ENCODE measurements at regions not wholly inside any gene's neighbourhood (a gene's known extent, or its start where the extent isn't known, plus 50 kb on each side); places are given as distances from the start of the nearest gene placed in this dataset.
"Not testable (repeated sequence)": the region's sequence is repeated elsewhere in the genome, so short reads cannot be mapped to it uniquely, and the experiment has no call there.

GRCh38 chr9:87372356-87372851, 125.3 kb upstream of the DAPK1 start:
- no peak for DNase-seq (ENCODE audit: low read depth in 2 of 2)

DNA sequence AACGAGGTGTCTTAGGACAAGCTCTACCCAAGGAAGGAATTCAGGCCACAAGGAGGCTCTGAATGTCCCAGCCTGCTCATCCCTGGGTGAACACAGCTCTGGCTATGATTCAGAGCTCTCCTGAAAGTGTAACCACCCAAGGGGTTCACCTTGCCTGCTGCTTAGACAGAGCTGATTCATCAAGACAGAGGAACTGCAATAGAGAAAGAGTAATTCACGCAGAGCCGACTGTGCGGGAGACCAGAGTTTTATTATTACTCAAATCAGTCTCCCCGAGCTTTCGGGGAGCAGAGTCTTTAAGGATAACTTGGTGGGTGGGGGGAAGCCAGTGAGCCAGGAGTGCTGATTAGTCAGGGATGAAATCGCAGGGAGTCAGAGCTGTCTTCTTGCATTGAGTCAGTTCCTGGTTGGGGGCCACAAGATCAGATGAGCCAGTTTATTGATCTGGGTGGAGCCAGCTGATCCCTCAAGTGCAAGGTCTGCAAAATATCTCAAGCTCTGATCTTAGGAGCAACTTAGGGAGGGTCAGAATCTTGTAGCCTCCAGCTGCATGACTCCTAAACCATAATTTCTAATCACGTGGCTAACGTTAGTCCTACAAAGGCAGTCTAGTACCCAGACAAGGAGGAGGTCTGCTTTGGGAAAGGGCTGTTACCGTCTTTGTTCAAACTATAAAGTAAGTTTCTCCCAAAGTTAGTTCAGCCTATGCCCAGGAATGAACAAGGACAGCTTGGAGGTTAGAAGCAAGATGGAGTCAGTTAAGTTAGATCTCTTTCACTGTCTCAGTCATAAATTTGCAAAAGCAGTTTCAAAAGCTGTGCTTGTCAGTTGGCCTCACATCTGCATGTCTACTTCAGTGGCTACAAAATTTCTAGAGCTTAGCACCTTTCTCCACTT, 123.4 kb upstream of the DAPK1 start:
- DNase-seq (ENCODE audit: low read depth in 2 of 2) = peak; percentile 9 to 34

DNA sequence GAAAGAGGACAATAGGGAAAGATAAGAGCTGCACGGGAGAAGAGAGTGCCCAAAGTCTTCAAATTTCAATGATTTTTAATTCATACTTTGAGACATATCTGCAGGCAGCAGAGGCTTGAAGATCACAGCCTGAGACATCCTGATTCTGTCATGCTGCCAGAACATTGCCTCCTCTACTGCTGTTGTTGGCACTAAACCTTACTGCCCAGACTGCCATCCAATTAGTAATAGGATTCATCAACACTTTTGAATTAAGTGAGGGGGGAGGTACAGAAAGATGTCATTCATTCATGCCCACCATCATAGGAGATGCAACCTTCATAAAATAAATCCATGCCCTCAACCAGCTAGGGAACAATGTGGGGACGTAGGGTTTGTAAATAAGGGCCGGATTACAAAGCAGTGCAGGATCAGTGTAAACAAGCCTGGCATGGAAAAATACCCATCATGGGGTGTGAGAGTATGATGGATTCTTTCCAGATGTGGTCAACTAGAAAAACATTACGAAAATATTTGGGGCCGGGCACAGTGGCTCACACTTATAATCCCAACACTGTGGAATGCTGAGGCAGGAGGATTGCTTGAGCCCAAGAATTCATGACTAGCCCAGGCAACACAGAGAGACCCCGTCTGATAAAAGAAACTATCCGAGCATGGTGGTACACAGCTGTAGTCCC, 122.1 kb upstream of the DAPK1 start:
- DNase-seq (ENCODE audit: low read depth in 2 of 2) = no peak

DNA sequence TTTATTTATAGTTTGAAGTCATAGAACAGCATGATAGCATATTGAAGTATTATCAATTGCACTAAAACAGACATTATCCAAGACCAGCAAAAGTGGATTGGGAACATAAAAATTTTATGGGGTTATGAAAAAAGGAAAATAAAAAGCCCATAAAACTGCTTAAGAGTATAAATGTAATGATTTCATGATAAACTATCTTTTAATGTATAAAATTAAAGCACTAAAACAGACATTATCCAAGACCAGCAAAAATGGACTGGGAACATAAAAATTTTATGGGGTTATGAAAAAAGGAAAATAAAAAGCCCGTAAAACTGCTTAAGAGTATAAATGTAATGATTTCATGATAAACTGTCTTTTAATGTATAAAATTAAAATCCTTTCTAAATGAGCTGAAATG, 119.0 kb upstream of the DAPK1 start:
- DNase-seq (ENCODE audit: low read depth in 2 of 2) = no peak

GRCh38 chr9:87379300-87379699, 118.4 kb upstream of the DAPK1 start:
- no peak for DNase-seq (ENCODE audit: low read depth in 2 of 2)

- no peak for DNase-seq (ENCODE audit: low read depth in 2 of 2)
These were observed 116.5 kb upstream of the DAPK1 start for GRCh38 chr9:87381050-87381711.

- DNase-seq (ENCODE audit: low read depth in 2 of 2) = no peak
These were observed 115.9 kb upstream of the DAPK1 start for GRCh38 chr9:87381746-87382145.

DNA sequence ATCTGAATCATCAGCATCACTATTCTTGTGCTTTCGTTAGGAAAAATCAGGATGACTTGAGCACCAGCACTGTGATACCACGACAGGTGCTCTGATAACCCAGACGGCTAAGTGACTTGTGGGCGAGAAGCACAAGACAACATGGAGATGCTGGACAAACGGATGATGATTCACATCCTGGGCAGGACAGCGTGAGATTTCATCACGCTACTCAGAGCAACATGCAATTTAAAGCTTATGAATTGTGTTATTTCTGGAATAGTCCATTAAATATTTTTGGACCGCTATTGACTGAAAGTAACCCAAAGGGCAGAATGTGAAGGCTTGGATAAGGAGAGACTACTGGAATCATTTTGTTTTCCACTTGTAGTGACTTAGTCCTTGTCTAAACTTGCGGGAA, 114.8 kb upstream of the DAPK1 start:
- no peak for DNase-seq (ENCODE audit: low read depth in 2 of 2)

GRCh38 chr9:87383344-87384150, 114.1 kb upstream of the DAPK1 start:
- no peak for DNase-seq (ENCODE audit: low read depth in 2 of 2)

DNA sequence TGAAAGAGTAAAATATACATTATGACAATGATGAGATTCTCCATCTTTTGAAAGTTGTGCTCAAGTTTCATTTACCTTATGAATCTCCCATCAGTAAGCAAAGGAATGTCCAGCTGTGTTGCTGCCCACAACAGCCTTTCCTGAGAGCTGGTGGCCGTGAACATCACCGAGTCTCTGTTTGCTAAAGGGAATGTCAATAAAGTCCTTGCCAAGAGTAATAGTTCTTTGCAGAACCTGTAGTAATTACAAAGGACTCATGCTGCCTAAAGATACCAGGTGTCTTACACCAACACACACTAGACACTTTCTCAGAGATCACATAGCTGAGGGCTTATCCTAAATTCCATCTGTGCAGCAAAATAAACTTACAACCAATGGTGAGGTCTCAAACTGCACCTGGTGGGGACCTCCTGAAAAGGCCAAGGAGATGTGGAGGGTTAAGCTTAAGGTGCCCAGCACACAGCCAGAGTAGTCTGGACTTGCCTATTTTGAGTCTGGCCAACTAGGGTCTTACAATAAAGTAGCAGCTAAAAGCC, 111.1 kb upstream of the DAPK1 start:
- DNase-seq (ENCODE audit: low read depth in 2 of 2) = no peak

- no peak for DNase-seq (ENCODE audit: low read depth in 2 of 2)
These were observed 110.2 kb upstream of the DAPK1 start for GRCh38 chr9:87387351-87388011.

DNA sequence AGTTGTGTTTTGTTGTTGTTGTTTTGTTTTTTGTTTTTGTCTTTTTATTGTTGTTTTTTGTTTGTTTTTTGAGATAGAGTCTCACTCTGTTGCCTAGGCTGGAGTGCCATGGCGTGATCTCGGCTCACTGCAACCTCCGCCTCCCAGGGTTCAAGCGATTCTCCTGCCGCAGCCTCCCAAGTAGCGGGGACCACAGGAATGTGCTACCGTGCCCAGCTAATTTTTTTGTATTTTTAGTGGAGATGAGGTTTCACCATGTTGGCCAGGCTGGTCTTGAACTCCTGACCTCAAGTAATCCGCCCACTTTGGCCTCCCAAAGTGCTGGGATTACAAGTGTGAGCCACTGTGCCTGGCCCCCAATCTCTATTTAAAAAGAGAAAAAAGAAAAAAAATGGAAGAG, 109.0 kb upstream of the DAPK1 start:
- DNase-seq (ENCODE audit: low read depth in 2 of 2) = not testable (repeated sequence)

GRCh38 chr9:87389936-87390335, 107.7 kb upstream of the DAPK1 start:
- no peak for DNase-seq (ENCODE audit: low read depth in 2 of 2)

GRCh38 chr9:87390361-87390760, 107.3 kb upstream of the DAPK1 start:
- no peak for DNase-seq (ENCODE audit: low read depth in 2 of 2)

DNA sequence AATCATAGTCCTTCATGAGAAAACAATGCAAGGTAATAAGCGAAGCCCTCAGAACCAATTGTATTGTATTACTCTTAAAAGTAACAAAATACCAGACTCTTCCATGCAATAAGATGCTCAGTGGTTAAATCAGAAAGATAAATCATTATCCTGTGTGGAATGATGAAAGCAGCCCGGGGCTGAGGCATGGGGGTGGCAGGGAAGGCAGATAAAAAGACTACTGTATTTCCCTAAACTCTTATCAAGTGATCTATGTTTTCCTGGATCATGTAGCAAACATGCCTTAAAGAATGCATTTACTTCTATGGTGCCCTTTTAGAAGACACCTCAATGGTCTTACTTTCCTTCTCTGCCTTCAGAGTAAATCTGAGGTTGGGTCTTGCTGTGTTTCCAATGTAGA, 105.6 kb upstream of the DAPK1 start:
- DNase-seq (ENCODE audit: low read depth in 2 of 2) = no peak

GRCh38 chr9:87393706-87394230, 103.9 kb upstream of the DAPK1 start:
- DNase-seq (ENCODE audit: low read depth in 2 of 2) = no peak

DNA sequence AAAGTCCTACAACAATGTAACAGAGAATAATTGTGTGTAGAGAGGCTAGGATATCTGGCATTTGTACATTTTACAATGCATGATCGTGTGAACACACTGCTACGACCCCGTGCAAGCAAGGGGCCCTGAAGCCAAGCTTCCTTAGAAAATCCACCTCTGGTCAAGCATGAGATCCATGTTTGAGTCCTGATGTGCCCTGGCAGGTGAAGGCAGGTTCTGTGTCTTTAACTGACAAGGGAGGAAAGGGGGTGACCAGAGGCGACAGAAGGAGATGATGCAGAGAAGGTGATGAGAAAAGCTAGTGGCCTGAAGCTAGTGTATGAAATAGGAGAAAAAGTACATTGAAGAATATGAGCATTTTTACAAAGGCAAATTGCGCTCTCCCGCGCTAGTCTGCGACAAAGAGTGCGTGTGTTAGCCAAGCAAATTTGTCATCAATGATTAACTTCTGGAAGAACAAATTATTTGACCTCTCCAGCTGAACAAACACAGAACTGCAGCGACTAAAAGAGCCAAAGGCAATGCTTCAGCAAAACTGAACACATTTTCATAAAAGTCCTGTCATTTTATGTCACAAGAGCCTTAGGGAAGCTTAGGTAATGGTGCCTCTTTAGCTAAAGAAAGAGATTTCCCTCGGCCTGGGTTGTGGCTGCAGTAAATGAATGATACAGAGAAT, 101.7 kb upstream of the DAPK1 start:
- no peak for DNase-seq (ENCODE audit: low read depth in 2 of 2)

- DNase-seq (ENCODE audit: low read depth in 2 of 2) = no peak
These were observed 96.0 kb upstream of the DAPK1 start for GRCh38 chr9:87401681-87402080.

DNA sequence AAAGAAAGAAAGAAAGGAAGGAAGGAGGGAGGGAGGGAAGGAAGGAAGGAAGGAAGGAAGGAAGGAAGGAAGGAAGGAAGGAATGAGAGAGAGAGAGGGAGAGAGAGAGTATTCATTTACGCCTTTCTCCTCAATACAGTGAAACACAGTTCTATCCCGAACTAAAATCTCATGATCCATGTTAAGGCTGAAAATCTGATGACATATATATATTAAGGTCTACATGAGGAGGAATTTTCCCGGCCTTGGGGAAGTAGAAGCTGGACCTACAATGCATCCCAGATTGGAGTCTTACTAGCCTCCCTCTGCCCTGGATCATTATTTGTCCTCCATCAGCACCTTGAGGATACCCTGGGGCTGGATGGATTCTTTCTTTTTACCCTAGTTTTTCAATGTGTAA, 95.1 kb upstream of the DAPK1 start:
- no peak for DNase-seq (ENCODE audit: low read depth in 2 of 2)

Measured in stimulated activated CD4-positive, alpha-beta T cell treated with anti-CD3 and anti-CD28 coated beads, Interleukin-12 subunit alpha, Interleukin-12 subunit beta, amount 100 ng/mL, for 24 hours (primary cell).